GM21576 (cell line): ENCODE measurements at regions not wholly inside any gene's neighbourhood (a gene's known extent, or its start where the extent isn't known, plus 50 kb on each side); places are given as distances from the start of the nearest gene placed in this dataset.
"Not testable (repeated sequence)": the region's sequence is repeated elsewhere in the genome, so short reads cannot be mapped to it uniquely, and the experiment has no call there.

Source experiments
- ATAC-seq: cut with Tn5 transposase; IDR thresholded peaks from one replicate; pipeline ENCODE4 v1.9.1; 2021; ENCODE audit warnings: mild to moderate bottlenecking, moderate library complexity; ENCODE audit not compliant: unreplicated experiment

- ATAC-seq = no peak
Observed at GRCh38 chr3:144497452-144497851, 525.8 kb downstream of the DIPK2A start.

DNA sequence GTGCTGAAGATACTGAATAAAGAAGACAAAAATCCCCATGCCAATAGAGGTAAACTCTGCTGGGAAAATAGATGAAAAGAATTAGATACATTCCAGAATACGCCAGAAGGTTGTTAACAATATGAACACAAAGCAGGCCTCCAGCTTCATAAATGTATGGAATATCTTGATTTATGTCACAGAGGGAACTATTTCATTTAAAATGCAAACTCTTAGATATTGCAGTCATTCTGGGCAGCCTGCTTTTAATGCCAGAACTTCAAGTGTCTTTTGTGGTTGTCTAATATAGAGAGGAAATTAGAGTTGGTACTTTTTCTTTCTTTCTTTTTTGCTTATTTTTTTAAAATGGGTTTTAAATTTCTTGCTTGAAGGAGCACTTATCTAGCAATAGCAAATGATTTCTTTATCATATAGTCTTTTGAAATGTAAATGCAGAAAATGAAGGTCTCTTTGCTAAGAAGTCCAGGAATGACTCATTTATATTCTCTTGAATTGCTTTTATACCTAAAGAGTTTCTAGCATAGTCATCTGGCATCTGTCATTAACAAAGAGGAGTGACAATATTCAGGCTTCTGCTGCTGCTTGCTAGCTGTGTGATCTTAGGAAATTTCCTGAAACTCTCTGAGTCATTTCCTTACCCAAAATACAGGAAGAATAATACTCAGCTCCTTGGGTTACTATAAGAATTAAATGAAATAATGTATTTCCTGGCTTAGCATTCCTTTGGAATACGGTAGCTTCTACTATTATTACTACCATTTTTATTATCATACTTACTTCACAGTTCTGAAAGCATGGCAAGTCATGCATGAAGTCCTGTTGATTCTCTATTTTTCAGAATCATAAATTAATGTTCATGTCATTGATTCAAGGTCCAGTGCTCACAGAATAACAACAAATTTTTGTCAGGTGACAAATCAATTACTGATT is 527.6 kb downstream of the DIPK2A start:
- ATAC-seq = no peak

GRCh38 chr3:144501467-144501866 is 529.8 kb downstream of the DIPK2A start:
- no peak for ATAC-seq

- ATAC-seq = no peak
Observed at GRCh38 chr3:144502402-144502801, 530.8 kb downstream of the DIPK2A start.

- ATAC-seq = not testable (repeated sequence)
Observed at GRCh38 chr3:144506375-144506774, 534.8 kb downstream of the DIPK2A start.

GRCh38 chr3:144511346-144511745 is 539.7 kb downstream of the DIPK2A start:
- no peak for ATAC-seq

DNA sequence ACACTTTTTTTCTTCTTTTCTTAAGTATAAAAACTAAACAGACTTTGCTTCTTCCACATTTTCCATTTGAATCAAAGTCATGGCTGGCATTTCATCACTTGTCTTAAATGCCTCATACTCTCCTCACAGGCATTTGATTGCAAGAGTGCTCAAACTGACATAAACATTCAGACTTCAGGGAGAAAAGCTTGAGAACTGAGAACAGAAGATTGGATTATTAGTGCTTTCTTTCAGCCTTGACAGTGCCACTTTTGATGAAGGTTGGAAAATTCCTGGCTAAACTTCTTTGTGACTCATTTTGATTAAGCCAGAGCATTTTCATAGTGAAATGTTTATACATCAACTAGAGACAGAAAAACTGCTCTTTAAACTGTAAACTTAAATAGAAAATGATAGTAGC is 544.4 kb downstream of the DIPK2A start:
- no peak for ATAC-seq

DNA sequence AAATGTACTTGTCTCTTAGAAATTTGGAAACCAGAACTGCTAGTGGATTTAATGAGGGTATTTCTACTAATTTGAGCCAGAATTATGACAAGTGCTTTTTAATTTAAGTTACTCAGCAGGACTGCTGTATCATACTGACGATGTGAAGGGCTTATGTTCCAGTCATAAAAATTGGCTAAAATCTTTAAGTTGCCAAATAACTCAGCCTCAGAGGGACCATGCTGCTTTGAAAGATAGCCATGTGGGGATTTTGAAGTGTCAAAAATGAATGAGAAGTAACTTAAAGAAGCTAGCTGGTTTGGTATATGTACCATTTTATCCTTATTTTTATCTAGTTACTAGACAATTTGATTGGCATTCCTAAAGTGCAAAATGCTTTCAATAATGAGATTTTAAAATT is 545.0 kb downstream of the DIPK2A start:
- ATAC-seq = no peak

DNA sequence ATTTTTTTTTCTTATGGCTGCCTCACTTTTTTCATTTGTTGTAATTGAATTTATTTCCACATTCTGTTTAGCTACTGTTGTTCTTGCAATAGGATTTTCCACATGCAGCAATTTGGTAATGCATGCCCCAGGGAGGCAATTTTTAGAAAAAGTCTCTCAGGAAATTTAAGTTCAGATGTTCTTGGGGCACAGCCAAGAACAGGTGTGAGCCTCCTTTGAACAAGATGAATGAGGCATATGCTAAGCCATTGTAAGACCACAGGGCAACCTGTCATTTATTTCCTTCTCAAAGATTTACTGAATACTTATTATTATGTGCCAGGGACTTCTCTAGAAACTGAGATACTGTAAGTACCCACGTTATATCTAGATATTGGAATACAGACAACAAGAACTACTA is 549.5 kb downstream of the DIPK2A start:
- ATAC-seq = no peak

GRCh38 chr3:144522456-144522855 is 550.8 kb downstream of the DIPK2A start:
- no peak for ATAC-seq

GRCh38 chr3:144523396-144523795 is 551.8 kb downstream of the DIPK2A start:
- ATAC-seq = no peak

- no peak for ATAC-seq
Observed at GRCh38 chr3:144524531-144524930, 552.9 kb downstream of the DIPK2A start.

DNA sequence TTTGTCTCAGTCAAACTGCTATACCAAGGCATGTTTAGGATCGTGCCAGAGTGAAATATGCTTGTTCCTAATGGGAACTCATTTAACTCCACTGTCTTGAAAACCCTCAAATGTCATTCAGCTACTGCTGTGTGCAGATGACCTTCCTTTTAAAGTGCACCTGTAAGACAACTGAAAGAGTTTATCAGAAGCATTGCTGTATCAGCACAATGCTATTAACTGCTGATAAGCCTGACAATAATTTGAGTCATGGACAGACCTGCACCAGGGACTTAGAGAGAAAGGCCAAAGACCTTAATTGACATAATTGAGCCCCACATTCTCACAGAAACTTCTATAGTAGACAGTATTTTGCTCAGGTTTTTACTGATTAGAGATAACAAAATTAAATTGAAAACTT is 557.9 kb downstream of the DIPK2A start:
- ATAC-seq = no peak

DNA sequence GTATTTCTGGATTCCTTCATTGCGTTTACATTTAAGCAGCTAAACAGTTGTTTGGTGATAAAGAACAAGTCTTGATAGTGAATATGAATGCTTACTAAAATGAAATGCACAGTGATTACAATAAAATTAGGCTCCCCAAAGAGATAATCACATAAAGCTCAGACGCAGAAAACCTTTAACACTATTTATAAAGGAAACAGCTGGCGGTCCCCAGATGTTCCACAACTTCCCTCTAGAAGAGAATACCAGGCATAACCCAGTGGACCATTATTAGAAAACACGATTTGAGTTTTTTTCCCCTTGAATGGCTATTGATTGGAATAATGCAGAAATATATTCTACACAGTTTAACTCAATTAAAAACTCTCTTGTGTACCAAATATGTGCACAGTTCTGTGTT is 573.2 kb downstream of the DIPK2A start:
- no peak for ATAC-seq

DNA sequence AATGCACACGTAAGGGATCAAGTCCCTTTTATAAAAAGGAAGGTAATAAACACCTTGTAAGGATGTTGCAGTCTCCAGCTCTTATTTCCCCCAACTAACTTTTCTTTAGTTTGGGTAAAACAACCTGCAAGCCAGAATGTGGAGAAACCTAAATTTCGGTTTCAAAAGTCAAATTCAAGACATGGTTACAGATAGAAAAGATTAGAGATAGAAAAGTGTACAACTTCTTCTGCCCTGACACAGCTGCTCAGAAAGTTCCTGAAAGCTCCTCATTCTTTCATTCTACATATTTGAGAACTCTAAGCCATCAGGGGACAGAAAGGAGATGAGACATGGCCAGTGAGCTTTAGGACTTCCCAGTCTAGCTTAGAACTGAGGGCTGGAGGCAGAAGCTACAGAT is 574.9 kb downstream of the DIPK2A start:
- no peak for ATAC-seq

- ATAC-seq = no peak
Observed at GRCh38 chr3:144548346-144548745, 576.7 kb downstream of the DIPK2A start.

- no peak for ATAC-seq
Observed at GRCh38 chr3:144549166-144549565, 577.5 kb downstream of the DIPK2A start.

GRCh38 chr3:144552346-144553057 is 580.9 kb downstream of the DIPK2A start:
- ATAC-seq = no peak

GRCh38 chr3:144553301-144553700 is 581.7 kb downstream of the DIPK2A start:
- no peak for ATAC-seq

DNA sequence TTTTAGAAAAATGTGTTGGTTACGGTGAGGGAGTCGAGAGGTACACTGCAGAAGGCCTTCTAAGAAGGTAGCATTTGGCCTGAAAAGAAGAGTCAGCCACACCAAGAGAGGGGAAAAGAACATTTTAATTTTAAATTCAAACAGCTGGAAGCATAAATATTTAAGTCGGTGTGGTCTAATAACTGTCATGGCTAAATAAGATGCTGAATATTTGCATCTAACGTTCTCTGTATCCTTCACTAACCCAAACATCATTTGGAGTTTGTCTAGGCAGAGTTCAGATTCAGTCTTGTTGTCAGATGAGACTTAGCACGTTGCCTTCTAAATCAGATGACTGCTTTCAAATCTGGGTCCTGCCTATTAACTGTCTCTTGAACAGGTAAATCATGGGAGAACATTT is 583.3 kb downstream of the DIPK2A start:
- no peak for ATAC-seq

DNA sequence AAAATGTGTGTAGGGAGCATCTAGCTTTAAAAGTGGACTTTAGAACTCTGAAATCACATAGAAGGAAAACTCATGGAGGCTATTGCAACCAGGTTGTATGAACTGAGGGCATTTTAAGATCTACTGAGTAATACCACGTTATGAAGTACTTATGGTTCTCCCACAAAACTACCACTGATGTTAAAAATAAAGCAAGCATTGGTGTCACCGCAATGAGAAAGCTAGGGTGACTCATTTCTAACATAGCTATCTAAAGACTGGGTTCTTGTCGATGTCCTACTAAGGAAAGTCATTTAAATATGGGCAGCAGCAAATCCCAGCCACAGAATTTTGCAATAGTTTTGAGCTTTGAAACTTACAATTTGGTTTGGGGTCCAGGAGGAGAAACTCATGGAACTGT is 584.8 kb downstream of the DIPK2A start:
- ATAC-seq = peak; percentile 95

DNA sequence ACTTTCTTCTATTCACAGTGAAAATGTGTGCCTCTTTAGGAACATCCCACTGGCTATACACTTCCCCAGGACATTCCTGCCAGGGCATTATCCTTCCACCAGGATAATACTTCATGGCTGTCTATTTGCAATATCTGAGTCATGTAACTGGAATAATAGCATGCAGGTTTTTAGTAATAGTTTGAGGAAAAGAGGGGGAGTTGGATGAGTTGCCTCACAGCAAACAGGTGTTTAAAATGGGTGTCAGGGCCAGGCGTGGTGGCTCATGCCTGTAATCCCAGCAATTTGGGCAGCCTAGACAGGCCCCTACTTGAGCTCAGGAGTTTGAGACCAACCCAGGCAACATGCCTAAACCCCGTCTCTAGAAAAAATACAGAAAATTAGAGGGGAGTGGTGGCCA is 585.9 kb downstream of the DIPK2A start:
- no peak for ATAC-seq
